Heart right ventricle (tissue), 16 donors: ENCODE measurements at regions not wholly inside any gene's neighbourhood (a gene's known extent, or its start where the extent isn't known, plus 50 kb on each side); places are given as distances from the start of the nearest gene placed in this dataset.

ENCODE experiments used
- ATAC-seq, 8 donors: fragments of 200-7000 bp; cut with Tn5 transposase; one replicate each; pipeline ENCODE4 v1.9.1; 2020; ENCODE audit warnings: mild to moderate bottlenecking in 8 of 8, moderate library complexity in 8 of 8, moderate number of reproducible peaks in 1 of 8
- DNase-seq, 2 donors: peaks; one replicate each; pipeline ENCODE4 v3.0.0-alpha.2; 2020
- H3K27ac ChIP-seq, 10 donors: fragments of 200-600 bp; sonication (generic) in 2 of 10; one replicate each; pipeline versions ENCODE4 v1.5.0 to v1.8.0; 2020 to 2022; ENCODE audit warnings: mild to moderate bottlenecking in 3 of 10
- H3K27me3 ChIP-seq, 7 donors: fragments of 200-600 bp; one replicate each; pipeline ENCODE4 v1.8.0; 2021 to 2022; ENCODE audit warnings: mild to moderate bottlenecking in 2 of 7
- H3K36me3 ChIP-seq, 9 donors: fragments of 200-600 bp; sonication (generic) in 1 of 9; one replicate each; pipeline versions ENCODE4 v1.5.0 to v1.8.0; 2020 to 2022; ENCODE audit warnings: mild to moderate bottlenecking in 2 of 9
- H3K4me1 ChIP-seq, 9 donors: fragments of 200-600 bp; sonication (generic) in 1 of 9; one replicate each; pipeline versions ENCODE4 v1.5.0 to v1.8.0; 2020 to 2022; ENCODE audit warnings: mild to moderate bottlenecking in 4 of 9
- H3K4me3 ChIP-seq, 10 donors: fragments of 200-600 bp; sonication (generic) in 2 of 10; one replicate each; pipeline versions ENCODE4 v1.5.0 to v1.8.0; 2020 to 2022; ENCODE audit warnings: mild to moderate bottlenecking in 7 of 10, moderate library complexity in 2 of 10
- H3K9me3 ChIP-seq, 11 donors: fragments of 200-600 bp in 10 of 11; sonication (generic) in 2 of 11; one replicate each; pipeline versions ENCODE4 v1.5.0 to v1.8.0; 2013 to 2022; ENCODE audit warnings: mild to moderate bottlenecking in 2 of 11, control low read depth in 1 of 11, moderate library complexity in 1 of 11
- CTCF ChIP-seq, 9 donors: fragments of 200-600 bp; sonication (generic) in 2 of 9; IDR thresholded peaks; one replicate each; pipeline versions ENCODE4 v1.5.0 to v1.8.0; 2021 to 2022; ENCODE audit warnings: antibody characterized with exemption in 9 of 9, mild to moderate bottlenecking in 5 of 9, moderate library complexity in 1 of 9
- WGBS, 2 donors: extraction: QIAGEN DNeasy Blood & Tissue Kit; methylation state at CpG; one replicate each; pipeline ENCODE4 v1.1.7; 2013; ENCODE audit warnings: inconsistent platforms in 1 of 2; 5-methylcytosine and 5-hydroxymethylcytosine counted together
- intact Hi-C, 10 donors: fragments of 100-400 bp; cut with DNase I; formaldehyde crosslinking; loops; one replicate each; pipeline versions ENCODE4 v1.11.1 to v1.14.2; 2022
- donor health status: Arrhythmogenic right ventricular cardiomyopathy.
- donor health status: ischemic (EF 13 %, LVEDD 7.1; RV severe dilation, severe dysfunction).
- donor health status: healthy with polysubstance abuse.
- donor health status: DM: no; HTN: yes; CAD: no.
- donor health status: DM: no; HTN: no; CAD: no.
- donor health status: ischemic (EF 25% LVEDD 6.9; RV normal size, moderate dysfunction).
- donor health status: ischemic (EF 25% LVEDD 5.7; RV mildly dilated, moderate dysfunction).
- donor health status: healthy.
- donor health status: DM: yes; HTN: yes; CAD: no.
- donor health status: Ischemic cardiomyopathy.
- donor health status: ischemic (EF 35%, LVEDD 5.7; RV mildly dilated, moderate dysfunction).
- donor health status: nonischemic (EF 11% LVEDD 7.7; RV severe dilation, severe dysfunction).
- donor health status: DM: yes; HTN: yes; CAD: no.
- donor health status: PGD.
- donor health status: ischemic (EF 29% LVEDD 5.4; RV normal size, mild dysfunction).
- donor health status: nonischemic (EF 23%, LVEDD 6.1; RV moderate dilation, normal function).

GRCh38 chr22:22150457-22150856 is 94.1 kb upstream of the VPREB1 start:
- ATAC-seq (no peak), DNase-seq (no peak)
- Histone ChIP-seq H3K36me3 (no peaks in the 10 kb centered on the region), H3K27me3 (peaks cover 0 to 85% (median 61%) of the 10 kb centered on the region in 7 donors), H3K4me3 (no peak overlapping the region), H3K27ac (no peak overlapping the region), H3K9me3 (no peaks in the 10 kb centered on the region), H3K4me1 (no peaks in the 10 kb centered on the region)
- intact Hi-C loops = no loop called here
- TF ChIP-seq CTCF (IDR thresholded peaks at IDR 0.05) = no peak
- WGBS, 2 donors = 31 to 57% methylated on average over 1 of the region's 1 CpG

GRCh38 chr22:22148905-22149304 is 95.7 kb upstream of the VPREB1 start:
- Histone ChIP-seq H3K4me3 (no peak overlapping the region), H3K9me3 (no peaks in the 10 kb centered on the region), H3K27ac (no peak overlapping the region), H3K27me3 (peaks cover 0 to 81% (median 72%) of the 10 kb centered on the region in 7 donors), H3K4me1 (no peaks in the 10 kb centered on the region), H3K36me3 (no peaks in the 10 kb centered on the region)
- DNase-seq = no peak
- ATAC-seq = no peak
- TF ChIP-seq CTCF (IDR thresholded peaks at IDR 0.05) = no peak
- intact Hi-C loops = no loop called here
- 38 to 51% methylated on average over 1 of the region's 1 CpG for WGBS, 2 donors

GRCh38 chr22:22144858-22145257 is 99.7 kb upstream of the VPREB1 start:
- Histone ChIP-seq H3K27ac (no peak overlapping the region), H3K36me3 (no peaks in the 10 kb centered on the region), H3K27me3 (peaks cover 0 to 93% (median 78%) of the 10 kb centered on the region in 7 donors), H3K9me3 (no peaks in the 10 kb centered on the region), H3K4me1 (no peaks in the 10 kb centered on the region), H3K4me3 (no peak overlapping the region)
- DNase-seq (no peak), ATAC-seq (no peak)
- no peak for TF ChIP-seq CTCF (IDR thresholded peaks at IDR 0.05)
- 50 to 91% methylated on average over 1 of the region's 1 CpG for WGBS, 2 donors
- intact Hi-C loops = no loop called here

- intact Hi-C loops = no loop called here
- no peak for ATAC-seq
These were observed 101.1 kb upstream of the VPREB1 start for GRCh38 chr22:22143448-22143847.

More at GRCh38 chr22:22143448-22143847, 101.1 kb upstream of the VPREB1 start:
- no peaks in the 10 kb centered on the region for H3K9me3 ChIP-seq
- H3K4me1 ChIP-seq = no peaks in the 10 kb centered on the region
- peaks cover 0 to 88% (median 81%) of the 10 kb centered on the region in 7 donors for H3K27me3 ChIP-seq
- TF ChIP-seq CTCF (IDR thresholded peaks at IDR 0.05) = no peak
- DNase-seq = no peak
- no peak overlapping the region for H3K4me3 ChIP-seq
- H3K36me3 ChIP-seq = no peaks in the 10 kb centered on the region
- H3K27ac ChIP-seq = no peak overlapping the region
- WGBS, 2 donors = 60 to 61% methylated on average over 6 of the region's 6 CpGs
